B cell (primary cell): ENCODE measurements at regions not wholly inside any gene's neighbourhood (a gene's known extent, or its start where the extent isn't known, plus 50 kb on each side); places are given as distances from the start of the nearest gene placed in this dataset.
"Not testable (repeated sequence)": the region's sequence is repeated elsewhere in the genome, so short reads cannot be mapped to it uniquely, and the experiment has no call there.

Source experiments
- EZH2 ChIP-seq: IDR thresholded peaks from 2 replicates; pipeline ENCODE4 v1.6.1; 2012; ENCODE audit warnings: borderline replicate concordance, low read depth, mild to moderate bottlenecking, moderate library complexity, low read length; ENCODE audit not compliant: insufficient read depth, poor library complexity, severe bottlenecking
- TF ChIP-seq, protein P1 (sequence below): fragments of 200-600 bp; IDR thresholded peaks from one replicate; pipeline ENCODE4 v1.8.0; 2022; ENCODE audit warnings: antibody characterized with exemption, mild to moderate bottlenecking

DNA sequence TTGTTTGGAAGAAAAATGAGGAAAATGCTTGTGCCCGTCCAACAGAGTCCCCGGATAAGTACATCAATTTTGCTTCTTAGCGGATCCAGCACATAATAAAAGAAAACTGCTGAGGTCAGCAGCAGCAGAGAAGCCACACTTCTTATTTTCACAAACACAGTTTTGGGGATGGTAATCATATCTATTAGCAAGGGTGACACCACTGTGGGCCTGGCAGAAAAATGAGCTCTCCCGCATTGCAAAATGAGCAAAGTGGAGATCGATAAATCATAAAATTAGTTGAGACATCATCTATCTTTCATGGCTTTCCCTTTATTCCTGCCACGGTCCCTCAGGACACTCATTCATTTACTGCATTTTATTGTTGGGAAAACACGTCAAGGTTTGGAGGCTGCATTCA is 186.4 kb downstream of the NPIPA7 start:
- TF ChIP-seq, protein P1, sequence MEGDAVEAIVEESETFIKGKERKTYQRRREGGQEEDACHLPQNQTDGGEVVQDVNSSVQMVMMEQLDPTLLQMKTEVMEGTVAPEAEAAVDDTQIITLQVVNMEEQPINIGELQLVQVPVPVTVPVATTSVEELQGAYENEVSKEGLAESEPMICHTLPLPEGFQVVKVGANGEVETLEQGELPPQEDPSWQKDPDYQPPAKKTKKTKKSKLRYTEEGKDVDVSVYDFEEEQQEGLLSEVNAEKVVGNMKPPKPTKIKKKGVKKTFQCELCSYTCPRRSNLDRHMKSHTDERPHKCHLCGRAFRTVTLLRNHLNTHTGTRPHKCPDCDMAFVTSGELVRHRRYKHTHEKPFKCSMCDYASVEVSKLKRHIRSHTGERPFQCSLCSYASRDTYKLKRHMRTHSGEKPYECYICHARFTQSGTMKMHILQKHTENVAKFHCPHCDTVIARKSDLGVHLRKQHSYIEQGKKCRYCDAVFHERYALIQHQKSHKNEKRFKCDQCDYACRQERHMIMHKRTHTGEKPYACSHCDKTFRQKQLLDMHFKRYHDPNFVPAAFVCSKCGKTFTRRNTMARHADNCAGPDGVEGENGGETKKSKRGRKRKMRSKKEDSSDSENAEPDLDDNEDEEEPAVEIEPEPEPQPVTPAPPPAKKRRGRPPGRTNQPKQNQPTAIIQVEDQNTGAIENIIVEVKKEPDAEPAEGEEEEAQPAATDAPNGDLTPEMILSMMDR = not testable (repeated sequence)
- TF ChIP-seq EZH2 = not testable (repeated sequence)
